Hepatocyte (in vitro differentiated cells): ENCODE measurements at regions not wholly inside any gene's neighbourhood (a gene's known extent, or its start where the extent isn't known, plus 50 kb on each side); places are given as distances from the start of the nearest gene placed in this dataset.
"Not testable (repeated sequence)": the region's sequence is repeated elsewhere in the genome, so short reads cannot be mapped to it uniquely, and the experiment has no call there.

Experiments
- DNase-seq: peaks from one replicate; pipeline ENCODE4 v3.0.0-alpha.2; 2016; ENCODE audit warnings: low spot score
- H2AFZ ChIP-seq: fragments of 200-600 bp; sonication (generic); 2 replicates; pipeline ENCODE4 v1.6.0; 2016; ENCODE audit warnings: antibody characterized with exemption, mild to moderate bottlenecking
- H3K27ac ChIP-seq: fragments of 200-600 bp; sonication (generic); 2 replicates; pipeline ENCODE4 v1.5.1; 2016; ENCODE audit warnings: mild to moderate bottlenecking
- H3K27me3 ChIP-seq: fragments of 200-600 bp; sonication (generic); 2 replicates; pipeline ENCODE4 v1.6.1; 2016
- H3K36me3 ChIP-seq: fragments of 200-600 bp; sonication (generic); replicated peaks from 2 replicates; pipeline ENCODE4 v1.5.1; 2016; ENCODE audit warnings: low read depth; ENCODE audit not compliant: insufficient read depth
- H3K4me1 ChIP-seq: fragments of 200-600 bp; sonication (generic); 2 replicates; pipeline ENCODE4 v1.5.1; 2016; ENCODE audit warnings: mild to moderate bottlenecking, moderate library complexity; ENCODE audit not compliant: insufficient read depth
- H3K4me2 ChIP-seq: fragments of 200-600 bp; sonication (generic); 2 replicates; pipeline ENCODE4 v1.6.0; 2016
- H3K4me3 ChIP-seq: fragments of 200-600 bp; sonication (generic); 2 replicates; pipeline ENCODE4 v1.5.1; 2016; ENCODE audit warnings: mild to moderate bottlenecking
- H3K79me2 ChIP-seq: fragments of 200-600 bp; sonication (generic); 2 replicates; pipeline ENCODE4 v1.6.0; 2017; ENCODE audit warnings: mild to moderate bottlenecking
- H3K9me2 ChIP-seq: fragments of 200-600 bp; sonication (generic); replicated peaks from 2 replicates; pipeline ENCODE4 v1.6.0; 2017; ENCODE audit warnings: mild to moderate bottlenecking; ENCODE audit not compliant: insufficient read depth
- H3K9me3 ChIP-seq: fragments of 200-600 bp; sonication (generic); 2 replicates; pipeline ENCODE4 v1.5.1; 2016; ENCODE audit warnings: low read depth, mild to moderate bottlenecking
- H4K20me1 ChIP-seq: fragments of 200-600 bp; sonication (generic); 2 replicates; pipeline ENCODE4 v1.6.0; 2016; ENCODE audit warnings: mild to moderate bottlenecking; ENCODE audit not compliant: insufficient read depth, poor library complexity, severe bottlenecking
- EZH2 ChIP-seq: fragments of 200-600 bp; sonication (generic); IDR thresholded peaks from 2 replicates; pipeline ENCODE4 v1.6.1; 2016; ENCODE audit warnings: antibody characterized with exemption, mild to moderate bottlenecking, borderline replicate concordance
- EZH2phosphoT487 ChIP-seq: fragments of 200-600 bp; sonication (generic); IDR thresholded peaks from one replicate; pipeline ENCODE4 v1.6.1; 2018; ENCODE audit warnings: antibody characterized with exemption, mild to moderate bottlenecking, low read depth, moderate library complexity; ENCODE audit not compliant: unreplicated experiment, severe bottlenecking
- WGBS: methylation state at CpG from one replicate; pipeline ENCODE4 v1.1.6; 2016; ENCODE audit warnings: low lambda C conversion rate; ENCODE audit errors: missing lambda C conversion rate; 5-methylcytosine and 5-hydroxymethylcytosine counted together
- TF ChIP-seq, protein P1 (sequence below): fragments of 200-600 bp; sonication (generic); IDR thresholded peaks from 2 replicates; pipeline ENCODE4 v1.5.1; 2016; ENCODE audit warnings: antibody characterized with exemption, mild to moderate bottlenecking; ENCODE audit not compliant: poor library complexity

DNA sequence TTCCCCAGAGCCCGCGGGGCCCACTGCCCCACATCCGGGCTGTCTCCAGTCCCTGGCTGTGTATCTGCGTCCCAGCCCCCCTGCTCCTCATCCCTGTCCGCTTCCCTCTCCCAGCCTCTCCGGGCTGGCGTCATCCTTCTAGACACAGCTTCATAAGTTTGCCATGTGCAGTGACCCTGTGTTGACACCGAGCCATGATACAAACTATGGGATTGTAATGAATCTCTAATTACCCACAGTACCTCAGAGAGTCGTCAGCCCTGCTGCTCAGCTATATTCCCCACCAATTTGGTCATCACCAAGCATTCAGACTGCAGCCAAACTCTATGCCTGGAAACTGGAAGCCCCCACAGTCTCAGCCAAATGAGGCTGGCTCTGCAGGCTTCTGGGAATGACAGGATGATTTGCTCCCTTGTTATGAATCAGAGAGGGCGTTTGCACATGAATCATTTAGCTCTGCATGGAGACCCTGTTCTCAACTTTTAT lies 466.1 kb upstream of the ATP11B start:
- H3K79me2 ChIP-seq, result no peaks in the 10 kb centered on the region
- H4K20me1 ChIP-seq, result no peaks in the 10 kb centered on the region
- H3K27ac ChIP-seq, result no peak overlapping the region
- H3K4me3 ChIP-seq, result no peak overlapping the region
- TF ChIP-seq, protein P1, sequence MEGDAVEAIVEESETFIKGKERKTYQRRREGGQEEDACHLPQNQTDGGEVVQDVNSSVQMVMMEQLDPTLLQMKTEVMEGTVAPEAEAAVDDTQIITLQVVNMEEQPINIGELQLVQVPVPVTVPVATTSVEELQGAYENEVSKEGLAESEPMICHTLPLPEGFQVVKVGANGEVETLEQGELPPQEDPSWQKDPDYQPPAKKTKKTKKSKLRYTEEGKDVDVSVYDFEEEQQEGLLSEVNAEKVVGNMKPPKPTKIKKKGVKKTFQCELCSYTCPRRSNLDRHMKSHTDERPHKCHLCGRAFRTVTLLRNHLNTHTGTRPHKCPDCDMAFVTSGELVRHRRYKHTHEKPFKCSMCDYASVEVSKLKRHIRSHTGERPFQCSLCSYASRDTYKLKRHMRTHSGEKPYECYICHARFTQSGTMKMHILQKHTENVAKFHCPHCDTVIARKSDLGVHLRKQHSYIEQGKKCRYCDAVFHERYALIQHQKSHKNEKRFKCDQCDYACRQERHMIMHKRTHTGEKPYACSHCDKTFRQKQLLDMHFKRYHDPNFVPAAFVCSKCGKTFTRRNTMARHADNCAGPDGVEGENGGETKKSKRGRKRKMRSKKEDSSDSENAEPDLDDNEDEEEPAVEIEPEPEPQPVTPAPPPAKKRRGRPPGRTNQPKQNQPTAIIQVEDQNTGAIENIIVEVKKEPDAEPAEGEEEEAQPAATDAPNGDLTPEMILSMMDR, result no peak
- no peaks in the 10 kb centered on the region for H3K36me3 ChIP-seq
- WGBS, result 73% methylated on average over 10 of the region's 10 CpGs
- no peak overlapping the region for H3K4me2 ChIP-seq
- no peak for DNase-seq
- H3K27me3 ChIP-seq, result no peaks in the 10 kb centered on the region
- H3K4me1 ChIP-seq, result no peaks in the 10 kb centered on the region
- no peak overlapping the region for H2AFZ ChIP-seq
- no peaks in the 10 kb centered on the region for H3K9me3 ChIP-seq
- no peaks in the 10 kb centered on the region for H3K9me2 ChIP-seq

DNA sequence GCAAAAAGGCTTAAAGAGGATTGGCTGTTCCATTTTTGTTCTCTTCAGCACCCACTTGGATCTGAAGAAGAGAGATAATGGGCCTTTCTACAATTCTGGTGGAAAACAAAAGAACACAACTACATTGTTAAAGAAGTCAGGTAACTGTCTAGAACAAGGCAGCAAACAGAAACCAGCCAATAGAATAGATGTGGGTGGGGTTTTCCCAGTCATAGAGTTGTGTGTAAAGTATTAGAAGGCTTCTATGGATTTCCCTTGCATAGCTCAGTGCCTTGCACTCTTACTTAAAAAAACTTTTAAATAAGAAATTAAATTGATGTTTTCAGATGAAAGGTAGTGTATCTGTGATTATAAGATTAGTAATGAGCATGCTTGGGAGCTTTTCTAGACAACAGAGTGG lies 462.7 kb upstream of the ATP11B start:
- Histone ChIP-seq H3K9me3 (no peaks in the 10 kb centered on the region), H3K27ac (no peak overlapping the region), H3K4me3 (no peak overlapping the region), H3K27me3 (no peaks in the 10 kb centered on the region), H3K36me3 (no peaks in the 10 kb centered on the region), H3K9me2 (no peaks in the 10 kb centered on the region), H3K79me2 (no peaks in the 10 kb centered on the region), H4K20me1 (no peaks in the 10 kb centered on the region), H3K4me1 (no peaks in the 10 kb centered on the region), H2AFZ (no peak overlapping the region), H3K4me2 (no peak overlapping the region)
- TF ChIP-seq EZH2phosphoT487 (no peak), EZH2 (no peak)
- TF ChIP-seq, protein P1, result no peak
- no peak for DNase-seq

DNA sequence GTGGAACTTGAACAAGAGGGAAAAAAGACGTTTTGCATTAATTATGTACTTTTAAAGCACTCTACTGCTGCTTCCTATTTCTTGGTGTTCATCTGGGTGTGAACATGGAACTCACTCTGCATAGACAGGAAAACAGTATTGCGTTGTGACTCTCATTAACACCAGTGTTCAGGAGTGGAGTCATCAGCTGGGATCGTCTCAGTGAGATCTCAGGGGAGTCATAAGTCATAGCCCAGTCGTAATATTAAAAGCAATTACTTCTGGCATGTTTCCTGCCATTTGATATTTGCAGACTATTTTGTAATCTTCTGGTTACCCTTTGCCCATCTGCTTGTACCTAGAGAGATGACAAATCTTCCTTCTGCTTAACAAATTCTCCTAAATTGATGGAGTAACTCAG lies 462.0 kb upstream of the ATP11B start:
- TF ChIP-seq EZH2, result no peak
- no peak for TF ChIP-seq EZH2phosphoT487
- TF ChIP-seq, protein P1, result no peak
- WGBS, result 81% methylated on average over 4 of the region's 4 CpGs
- Histone ChIP-seq H3K9me2 (no peaks in the 10 kb centered on the region), H3K27ac (no peak overlapping the region), H3K9me3 (no peaks in the 10 kb centered on the region), H3K36me3 (no peaks in the 10 kb centered on the region), H3K27me3 (no peaks in the 10 kb centered on the region), H3K4me3 (no peak overlapping the region), H3K4me2 (no peak overlapping the region), H3K79me2 (no peaks in the 10 kb centered on the region), H4K20me1 (no peaks in the 10 kb centered on the region), H2AFZ (no peak overlapping the region), H3K4me1 (no peaks in the 10 kb centered on the region)
- no peak for DNase-seq

DNA sequence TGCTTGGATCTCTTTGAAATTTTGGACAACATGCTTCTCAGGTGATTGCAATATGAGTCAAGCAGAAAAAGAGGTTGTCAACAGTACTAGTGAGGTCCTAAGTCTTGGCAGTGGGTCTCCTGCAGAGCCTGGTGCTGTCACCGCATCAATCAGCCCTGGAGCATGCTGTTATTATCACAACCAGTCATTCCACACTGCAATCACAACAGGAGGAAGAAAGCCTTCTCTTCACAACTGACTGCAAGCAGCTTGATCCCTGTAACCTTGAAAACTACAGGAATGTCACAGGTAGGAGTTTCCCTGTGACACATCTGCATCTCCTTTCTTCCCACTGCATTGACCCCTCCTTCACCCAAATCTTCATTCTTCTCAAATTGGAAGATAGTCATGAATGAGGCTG lies 451.1 kb upstream of the ATP11B start:
- H3K27ac ChIP-seq, result no peak overlapping the region
- no peak overlapping the region for H2AFZ ChIP-seq
- H3K36me3 ChIP-seq, result no peaks in the 10 kb centered on the region
- H3K9me2 ChIP-seq, result no peaks in the 10 kb centered on the region
- TF ChIP-seq EZH2 (no peak), EZH2phosphoT487 (no peak)
- TF ChIP-seq, protein P1, result no peak
- no peaks in the 10 kb centered on the region for H3K9me3 ChIP-seq
- H4K20me1 ChIP-seq, result no peaks in the 10 kb centered on the region
- no peaks in the 10 kb centered on the region for H3K4me1 ChIP-seq
- no peak for DNase-seq
- WGBS, result 54% methylated on average over 1 of the region's 1 CpG
- no peaks in the 10 kb centered on the region for H3K27me3 ChIP-seq
- no peak overlapping the region for H3K4me3 ChIP-seq
- no peak overlapping the region for H3K4me2 ChIP-seq
- H3K79me2 ChIP-seq, result no peaks in the 10 kb centered on the region

DNA sequence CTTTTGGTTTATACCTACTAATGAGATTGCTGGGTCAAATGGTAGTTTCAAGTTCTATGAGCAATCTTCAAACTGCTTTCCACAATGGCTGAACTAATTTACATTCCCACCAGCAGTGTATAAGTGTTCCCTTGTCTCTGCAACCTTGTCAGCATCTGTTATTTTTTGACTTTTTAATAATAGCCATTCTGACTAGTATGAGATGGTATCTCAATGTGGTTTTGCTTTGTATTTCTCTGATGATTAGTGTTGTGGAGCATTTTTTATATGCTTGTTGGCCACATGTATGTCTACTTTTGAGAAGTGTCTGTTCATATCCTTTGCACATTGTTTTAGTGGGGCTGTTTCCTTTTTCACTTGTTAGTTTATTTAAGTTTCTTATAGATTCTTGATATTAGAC lies 449.3 kb upstream of the ATP11B start:
- DNase-seq, H3K4me2 ChIP-seq, H4K20me1 ChIP-seq, H3K36me3 ChIP-seq, H3K9me3 ChIP-seq, H2AFZ ChIP-seq, H3K4me1 ChIP-seq, H3K27ac ChIP-seq, H3K9me2 ChIP-seq, H3K79me2 ChIP-seq, H3K4me3 ChIP-seq, H3K27me3 ChIP-seq: not testable (repeated sequence)
